GM18873 (cell line): ENCODE measurements at regions not wholly inside any gene's neighbourhood (a gene's known extent, or its start where the extent isn't known, plus 50 kb on each side); places are given as distances from the start of the nearest gene placed in this dataset.

Source experiments
- ATAC-seq: cut with Tn5 transposase; IDR thresholded peaks from one replicate; pipeline ENCODE4 v1.9.1; 2021; ENCODE audit warnings: mild to moderate bottlenecking, moderate library complexity, moderate number of reproducible peaks; ENCODE audit not compliant: unreplicated experiment, low FRiP score

- no peak for ATAC-seq
These were observed 179.5 kb downstream of the KIF4B start for GRCh38 chr5:155193029-155193428.

- ATAC-seq: no peak
These were observed 180.0 kb downstream of the KIF4B start for GRCh38 chr5:155193483-155194107.

GRCh38 chr5:155200608-155201007 is 187.1 kb downstream of the KIF4B start:
- no peak for ATAC-seq

GRCh38 chr5:155211764-155212163 is 198.2 kb downstream of the KIF4B start:
- no peak for ATAC-seq

GRCh38 chr5:155222393-155222792 is 208.8 kb downstream of the KIF4B start:
- no peak for ATAC-seq

- ATAC-seq: no peak
These were observed 215.6 kb downstream of the KIF4B start for GRCh38 chr5:155229135-155229534.

GRCh38 chr5:155239803-155240202 is 226.2 kb downstream of the KIF4B start:
- ATAC-seq: no peak

GRCh38 chr5:155250596-155250995 is 237.0 kb downstream of the KIF4B start:
- no peak for ATAC-seq

- ATAC-seq: no peak
These were observed 238.5 kb downstream of the KIF4B start for GRCh38 chr5:155252025-155252424.

- ATAC-seq: no peak
These were observed 239.2 kb downstream of the KIF4B start for GRCh38 chr5:155252717-155253116.

- ATAC-seq: no peak
These were observed 240.8 kb downstream of the KIF4B start for GRCh38 chr5:155254399-155254798.

- ATAC-seq: no peak
These were observed 244.6 kb downstream of the KIF4B start for GRCh38 chr5:155258161-155258560.

GRCh38 chr5:155259648-155260047 is 246.1 kb downstream of the KIF4B start:
- ATAC-seq: no peak

GRCh38 chr5:155260798-155261197 is 247.2 kb downstream of the KIF4B start:
- ATAC-seq: no peak

GRCh38 chr5:155263381-155263780 is 249.8 kb downstream of the KIF4B start:
- no peak for ATAC-seq

- ATAC-seq: no peak
These were observed 251.3 kb downstream of the KIF4B start for GRCh38 chr5:155264809-155265208.

GRCh38 chr5:155268770-155269425 is 255.3 kb downstream of the KIF4B start:
- ATAC-seq: no peak

GRCh38 chr5:155270725-155271124 is 257.2 kb downstream of the KIF4B start:
- ATAC-seq: no peak

- no peak for ATAC-seq
These were observed 260.9 kb downstream of the KIF4B start for GRCh38 chr5:155274484-155274883.

- no peak for ATAC-seq
These were observed 261.7 kb downstream of the KIF4B start for GRCh38 chr5:155275222-155275621.

- no peak for ATAC-seq
These were observed 262.7 kb downstream of the KIF4B start for GRCh38 chr5:155276231-155276630.

- ATAC-seq: no peak
These were observed 265.0 kb downstream of the KIF4B start for GRCh38 chr5:155278532-155278931.
